HG03108 (cell line): ENCODE measurements at regions not wholly inside any gene's neighbourhood (a gene's known extent, or its start where the extent isn't known, plus 50 kb on each side); places are given as distances from the start of the nearest gene placed in this dataset.

Experiments used
- ATAC-seq: cut with Tn5 transposase; IDR thresholded peaks from one replicate; pipeline ENCODE4 v1.9.1; 2021; ENCODE audit warnings: moderate library complexity; ENCODE audit not compliant: unreplicated experiment

DNA sequence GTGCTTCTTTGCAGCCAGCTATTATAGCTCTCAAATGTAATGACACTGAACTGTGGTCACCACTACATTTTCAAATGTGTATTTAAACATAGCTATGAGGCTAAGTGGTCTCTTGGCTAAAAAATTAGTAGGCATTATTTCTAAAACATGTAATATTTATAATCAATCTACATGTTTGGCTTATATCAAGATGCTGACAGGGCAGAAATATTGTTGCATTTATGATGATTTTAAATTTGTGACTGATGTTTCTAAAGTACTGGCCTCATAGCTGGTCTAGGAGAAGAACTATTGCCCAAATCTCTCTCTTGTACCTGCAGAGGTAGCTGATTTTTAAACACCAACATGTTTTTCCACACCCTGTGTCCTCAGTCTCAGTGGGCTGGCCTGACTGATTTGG, 298.2 kb downstream of the PAX1 start:
- ATAC-seq = no peak

DNA sequence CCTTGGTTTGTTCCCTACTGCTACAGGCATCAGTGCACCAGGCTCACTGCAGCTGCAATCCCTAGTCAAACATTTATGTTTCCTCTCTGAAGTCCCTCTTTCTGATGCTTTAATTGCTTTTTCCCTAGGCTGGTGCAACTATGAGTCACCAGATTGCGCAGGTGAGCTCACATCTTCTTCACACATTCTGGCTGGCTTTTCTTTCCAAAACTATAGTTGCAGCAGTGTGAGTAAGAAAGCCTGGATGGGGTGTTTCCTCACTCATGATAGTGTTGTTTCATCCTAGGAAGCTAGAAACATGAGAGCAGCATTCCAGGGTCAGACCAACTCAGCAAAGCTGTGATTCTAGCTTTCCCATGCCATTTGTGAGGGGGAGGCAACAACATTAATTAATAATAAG, 296.4 kb downstream of the PAX1 start:
- ATAC-seq = no peak

DNA sequence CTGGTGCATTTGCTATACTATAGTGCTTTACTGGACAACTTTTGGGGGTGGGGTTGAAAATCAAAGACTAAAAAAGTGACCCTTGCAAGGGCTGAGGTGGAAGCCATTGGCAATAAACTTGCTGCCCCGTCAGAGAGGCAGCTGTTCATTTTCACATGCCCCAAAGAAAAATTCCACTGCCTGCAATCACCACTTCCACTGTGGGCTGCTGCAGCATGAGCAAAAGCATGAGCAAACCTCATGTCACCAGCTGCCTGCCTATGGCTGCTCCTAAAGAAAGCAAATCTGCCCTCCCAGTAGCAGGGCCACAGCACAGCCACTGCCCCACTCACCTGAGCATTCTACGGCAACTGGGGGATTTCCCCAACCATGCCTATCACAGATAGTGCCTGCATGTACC, 290.0 kb downstream of the PAX1 start:
- ATAC-seq = no peak

DNA sequence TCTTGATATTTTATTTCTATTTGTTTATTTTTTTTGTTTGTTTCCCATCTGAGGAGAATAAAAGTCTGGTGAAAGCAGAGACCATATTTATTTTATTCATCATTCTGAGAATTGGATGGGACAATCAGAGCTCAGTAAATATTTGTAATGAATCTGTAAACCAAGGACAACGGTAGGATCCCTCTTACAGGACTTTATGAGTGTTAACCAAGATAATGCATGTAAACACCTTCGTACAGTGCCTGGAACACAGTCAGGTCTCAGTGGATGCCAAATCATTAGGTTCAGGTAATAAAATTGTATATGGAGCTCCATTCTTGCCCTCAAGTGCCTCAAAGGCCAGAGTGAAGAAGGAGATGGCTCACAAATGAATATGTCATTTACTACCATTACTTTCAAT, 288.7 kb downstream of the PAX1 start:
- no peak for ATAC-seq

DNA sequence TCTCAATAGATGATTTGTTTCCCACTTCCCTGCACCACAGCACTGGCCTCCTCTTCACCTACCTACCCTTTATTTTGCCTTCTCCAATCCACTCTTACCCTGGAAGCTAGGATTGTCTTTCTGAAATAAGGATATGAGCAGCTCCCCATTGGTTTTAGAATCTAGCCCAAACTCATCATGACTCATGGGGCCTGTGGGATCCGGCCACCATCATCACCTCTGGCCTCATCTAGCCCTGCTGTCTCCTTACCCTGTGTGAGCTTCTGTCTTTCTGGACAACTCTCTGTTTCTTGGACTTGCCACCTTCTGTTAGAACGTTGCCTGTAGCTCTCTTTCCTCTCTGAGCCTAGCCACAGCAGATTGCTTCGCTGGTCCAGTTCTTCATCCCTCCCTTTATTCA, 277.1 kb downstream of the PAX1 start:
- no peak for ATAC-seq

DNA sequence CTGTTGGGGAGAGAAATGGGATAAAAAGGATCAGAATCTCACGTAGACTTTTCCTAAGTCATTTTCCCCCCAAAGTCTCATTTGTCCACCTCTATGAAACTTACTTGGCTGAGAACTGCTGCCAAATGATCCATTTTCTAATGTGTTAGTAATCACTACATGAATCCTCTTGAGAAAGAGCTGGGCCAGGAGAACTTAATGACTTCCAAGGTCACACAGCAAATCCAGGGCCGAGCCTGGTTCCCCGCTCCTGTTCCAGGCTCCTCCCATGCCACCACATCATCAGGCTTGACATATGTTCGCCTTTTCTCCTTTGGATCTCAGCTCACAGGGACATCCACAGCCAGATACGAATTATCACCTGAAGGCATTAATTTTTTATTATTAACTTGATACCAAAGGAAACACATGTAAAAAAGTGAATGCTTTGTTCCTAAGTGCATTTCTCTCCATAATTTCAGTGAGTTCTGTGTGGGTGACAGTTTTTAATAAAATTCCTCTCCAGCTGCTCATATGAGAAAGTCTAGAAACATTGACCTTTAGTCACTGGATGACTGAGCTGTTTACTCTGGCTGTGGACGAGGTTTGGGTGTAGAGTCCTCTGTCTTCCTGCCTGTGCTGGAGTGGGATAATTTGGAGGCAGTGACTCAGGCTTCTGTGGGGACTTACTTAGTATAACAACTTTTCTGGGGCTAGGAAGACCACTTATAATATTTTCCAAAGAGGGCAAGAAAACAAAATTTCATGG, 276.3 kb downstream of the PAX1 start:
- ATAC-seq = no peak

DNA sequence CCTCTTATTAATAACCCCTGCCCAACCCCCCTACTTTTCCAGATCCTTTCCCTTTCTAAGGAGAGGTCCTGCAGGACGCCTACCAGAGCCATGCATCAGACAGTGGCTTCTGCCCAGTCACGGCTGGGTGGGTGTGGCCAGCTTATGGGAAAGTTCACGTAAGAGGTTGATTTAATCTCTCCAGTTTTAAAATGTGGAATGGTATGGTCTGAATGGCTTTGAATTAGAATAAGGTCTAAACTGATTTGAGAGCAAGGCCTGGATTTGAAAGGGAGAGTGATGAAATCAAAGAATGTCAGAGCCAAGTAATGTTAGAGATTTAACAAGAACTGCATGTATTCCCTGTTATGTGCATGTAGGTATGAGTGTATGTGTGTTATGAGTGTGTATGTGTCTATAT, 275.7 kb downstream of the PAX1 start:
- ATAC-seq = no peak

DNA sequence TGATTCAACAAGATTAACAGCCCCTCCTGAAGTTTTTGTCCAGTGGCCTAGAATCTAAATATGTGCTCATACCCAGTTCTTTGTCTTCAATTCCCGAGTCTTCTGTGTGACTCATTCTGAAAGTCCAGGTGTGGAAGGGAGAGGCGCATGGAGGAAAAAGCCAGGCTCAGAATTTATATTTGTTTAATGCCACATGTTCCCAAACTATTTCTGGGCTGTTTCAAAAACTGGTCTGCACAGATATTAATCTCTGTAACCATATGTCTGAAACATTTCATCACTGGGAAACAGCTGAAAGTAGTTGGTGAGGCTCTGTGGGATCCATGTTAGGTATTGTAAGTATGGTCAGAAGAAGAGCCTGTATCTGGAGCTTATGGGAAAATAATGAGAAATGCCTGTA, 266.0 kb downstream of the PAX1 start:
- ATAC-seq = no peak

DNA sequence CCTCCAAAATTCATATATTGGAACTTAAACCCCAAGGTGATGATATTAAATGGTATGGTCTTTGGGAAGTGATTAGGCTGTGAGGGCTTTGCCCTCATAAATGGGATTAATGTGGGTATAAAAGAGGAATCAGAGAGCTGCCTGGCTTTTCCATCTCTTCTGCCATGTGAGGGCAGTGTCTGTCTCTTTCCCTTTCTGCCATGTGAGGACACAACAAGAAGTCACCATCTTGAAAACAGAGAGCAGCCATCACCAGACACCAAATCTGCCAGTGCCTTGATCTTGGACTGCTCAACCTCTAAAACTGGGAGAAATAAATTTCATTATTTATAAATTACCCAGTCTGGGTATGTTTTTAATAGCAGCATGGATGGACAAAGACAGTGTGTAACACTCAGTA, 263.0 kb downstream of the PAX1 start:
- ATAC-seq = no peak

DNA sequence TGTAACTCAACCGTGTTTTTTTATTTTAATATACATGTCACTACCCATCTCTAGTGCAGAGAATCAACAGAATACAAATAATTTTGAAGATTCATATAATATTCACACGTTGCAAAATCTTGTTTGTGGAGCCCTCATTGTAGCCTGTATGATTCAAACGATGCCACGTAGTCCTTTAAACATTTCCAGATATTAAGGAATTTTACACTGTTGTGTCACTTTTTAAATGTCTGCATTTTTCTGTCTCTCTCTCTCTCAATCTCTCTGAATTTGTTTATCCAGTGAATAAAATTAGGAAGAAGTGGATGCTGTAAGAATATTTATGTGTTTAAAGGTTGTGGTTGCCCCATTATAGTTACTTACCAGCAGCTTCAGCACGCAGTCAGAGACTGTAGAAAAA, 262.0 kb downstream of the PAX1 start:
- no peak for ATAC-seq

DNA sequence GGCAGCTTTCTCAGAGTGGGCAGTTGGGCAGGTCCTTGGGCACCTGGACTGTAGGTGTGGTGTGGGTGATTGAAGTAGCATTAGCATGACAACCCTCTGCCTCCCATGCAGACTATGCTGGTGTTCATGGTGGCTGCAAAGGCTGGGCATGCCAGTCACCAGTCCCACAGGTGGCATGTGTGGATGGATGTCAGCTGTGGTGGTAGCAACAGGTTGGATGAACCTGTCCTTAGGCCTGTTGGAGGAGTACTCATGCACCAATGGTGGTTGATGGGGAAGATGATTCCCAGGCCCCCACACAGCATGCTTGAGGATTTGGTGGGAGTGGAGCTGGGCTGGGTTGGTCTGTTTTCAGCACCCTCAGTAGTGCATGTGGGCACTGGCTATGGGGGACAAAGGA, 251.1 kb downstream of the PAX1 start:
- no peak for ATAC-seq

DNA sequence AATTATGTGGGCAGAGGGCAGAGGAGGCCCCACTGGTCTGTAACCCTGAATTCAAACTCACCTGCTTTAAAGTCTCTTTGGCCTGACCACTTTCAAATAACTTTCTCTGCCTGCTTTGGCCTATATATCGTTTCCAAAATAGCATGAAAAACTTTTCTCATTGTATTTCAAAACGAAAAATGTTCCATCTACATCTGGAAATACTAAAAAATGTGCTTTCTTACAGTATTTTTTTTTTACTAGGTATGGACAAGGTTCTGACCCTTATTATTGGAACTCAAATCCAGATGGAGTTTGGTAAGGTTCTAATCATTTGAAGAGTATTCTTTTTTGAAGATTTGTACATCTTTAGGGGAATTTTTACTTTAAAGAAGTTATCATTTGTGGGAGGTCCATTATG, 241.9 kb downstream of the PAX1 start:
- no peak for ATAC-seq

DNA sequence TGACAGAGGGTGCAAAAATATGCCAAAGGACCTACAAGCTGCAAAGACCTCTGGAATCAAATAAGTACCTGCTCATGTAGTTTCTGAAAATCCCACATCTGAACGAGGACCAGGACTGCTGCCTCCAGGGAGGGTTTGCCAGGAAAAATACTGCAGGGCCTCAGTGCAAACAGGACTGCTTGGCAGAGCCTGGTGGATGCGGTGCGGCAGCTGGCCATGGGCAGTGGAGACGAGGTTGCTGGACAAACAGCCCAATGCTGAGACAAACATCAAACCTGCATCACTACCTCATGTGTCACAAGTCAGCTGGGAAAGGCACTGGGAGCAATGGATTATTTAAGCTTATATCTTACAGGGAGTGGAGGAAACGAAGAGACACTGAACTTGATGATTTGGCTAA, 238.8 kb downstream of the PAX1 start:
- ATAC-seq = no peak

DNA sequence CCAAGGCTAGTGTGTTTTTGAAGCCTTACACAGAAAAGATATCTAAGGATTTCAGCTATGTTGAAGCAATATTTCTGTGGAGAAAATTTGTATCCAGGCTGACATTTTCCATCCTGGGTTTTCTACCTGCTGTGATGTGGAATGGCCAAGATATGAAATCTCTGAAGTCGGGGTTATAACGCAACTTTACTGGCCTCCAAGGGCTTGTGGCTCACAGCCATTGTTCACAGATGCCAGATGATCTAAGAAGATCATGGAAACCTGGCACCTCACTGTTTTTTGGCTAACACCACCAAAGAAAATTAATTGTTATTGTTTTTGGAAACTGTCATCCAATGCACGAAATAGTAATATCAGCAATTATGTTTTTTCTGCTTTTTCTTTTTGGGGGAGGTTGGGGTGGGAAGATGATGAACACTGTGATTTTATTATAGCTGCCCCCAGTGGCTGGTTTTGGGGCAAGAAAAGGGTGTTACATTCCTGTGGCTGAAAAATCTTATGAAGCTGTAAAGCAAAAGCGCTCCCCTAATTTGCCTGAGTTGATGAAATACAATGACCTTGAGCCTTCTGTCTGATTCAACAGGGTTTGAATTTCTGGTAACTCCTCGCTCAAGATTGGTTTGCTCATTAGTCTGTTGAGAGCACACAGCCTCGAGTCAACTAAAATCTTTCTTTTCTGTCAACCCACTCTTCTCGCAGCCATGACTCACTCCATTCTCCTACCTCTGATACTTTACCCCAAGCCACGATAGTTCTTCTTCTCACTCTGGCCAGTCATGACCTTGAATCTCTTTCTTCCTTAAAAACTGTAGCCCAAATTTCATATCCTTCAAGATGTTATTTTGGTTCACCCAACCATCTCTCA, 236.7 kb downstream of the PAX1 start:
- ATAC-seq = no peak

DNA sequence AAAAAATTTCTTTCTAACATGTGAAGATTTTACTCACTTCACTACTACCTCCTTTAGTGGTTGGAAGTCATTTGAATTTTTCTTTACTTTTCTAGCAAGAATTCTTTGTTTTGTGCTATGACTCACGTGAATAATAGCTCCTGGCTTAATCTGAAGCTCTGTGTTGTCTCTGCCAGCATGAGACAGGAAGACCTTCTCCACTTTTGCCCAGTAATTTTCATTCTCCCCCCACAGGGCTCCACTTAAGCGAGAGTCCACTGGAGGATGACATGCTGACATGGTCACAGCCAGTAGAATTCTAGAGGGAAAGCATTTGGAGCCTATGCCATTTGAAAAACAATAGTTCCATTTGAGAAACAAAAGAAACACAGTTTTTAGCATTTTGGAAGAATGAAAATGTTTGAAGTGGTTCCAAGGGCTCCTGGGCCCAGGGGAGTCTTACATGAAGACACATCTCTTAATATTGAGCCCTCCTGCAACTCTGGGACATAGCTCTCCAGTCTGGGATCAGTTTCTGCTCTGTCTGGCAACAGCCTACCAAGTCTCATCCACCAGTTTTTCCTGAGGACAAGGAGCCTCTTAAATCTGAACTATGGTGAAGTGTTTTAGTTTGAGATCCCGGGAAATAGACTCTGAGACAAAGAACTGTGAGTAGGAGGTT, 231.4 kb downstream of the PAX1 start:
- ATAC-seq = no peak

DNA sequence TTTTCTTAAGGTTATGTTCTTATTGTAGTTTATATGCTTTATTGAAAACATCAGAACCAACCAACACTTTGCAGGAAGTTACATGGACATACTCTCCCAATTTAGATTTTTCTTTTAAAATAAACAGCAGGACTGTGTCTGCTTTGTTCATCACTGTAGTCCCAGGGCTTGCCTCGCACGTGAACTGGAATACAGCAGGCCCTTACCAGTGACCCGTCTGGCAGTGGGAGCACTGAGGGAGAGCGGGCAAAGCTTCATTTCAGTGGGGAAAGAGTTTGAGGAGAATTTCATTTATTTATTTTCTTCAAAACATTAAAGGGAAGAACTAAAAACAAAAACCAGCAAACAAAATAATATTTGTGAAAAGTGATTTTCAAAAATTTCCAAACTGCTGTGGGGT, 230.8 kb downstream of the PAX1 start:
- no peak for ATAC-seq

DNA sequence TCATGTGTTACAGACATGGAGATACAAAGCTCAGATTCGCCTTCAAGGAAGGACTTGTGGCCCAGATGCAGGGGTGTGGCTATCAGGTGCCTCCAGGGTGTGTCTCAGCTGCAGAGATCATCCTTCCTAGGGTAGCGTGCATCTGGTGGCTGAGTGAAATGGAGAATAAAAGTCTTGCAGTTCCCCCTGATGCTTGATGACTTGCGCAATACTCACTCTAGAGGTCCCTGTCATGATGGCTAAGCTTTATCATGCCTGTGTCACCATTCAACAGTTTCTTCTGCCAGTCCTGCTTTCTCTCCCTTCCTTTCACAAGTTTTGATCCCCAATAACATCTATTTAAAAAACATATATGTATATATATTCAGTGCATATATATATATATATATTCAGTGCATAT, 228.1 kb downstream of the PAX1 start:
- no peak for ATAC-seq

DNA sequence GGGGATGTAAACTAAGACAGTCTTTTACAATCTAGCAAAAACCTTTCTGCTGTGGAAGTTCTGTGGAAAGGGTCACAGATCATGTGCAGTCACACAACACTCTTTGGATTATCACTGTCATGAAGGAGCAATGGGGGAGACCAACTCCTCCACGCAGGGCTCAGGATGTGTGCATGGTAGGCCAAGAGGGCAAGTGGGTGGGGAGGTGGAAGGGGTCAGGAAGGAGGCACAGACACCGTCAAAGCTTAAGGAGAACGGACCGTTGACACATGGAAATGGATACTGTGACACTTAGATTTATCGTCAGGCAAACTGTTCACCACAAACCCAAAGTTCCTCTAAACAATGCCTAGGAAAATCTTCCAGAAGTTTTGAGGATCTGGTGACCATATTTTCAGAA, 215.8 kb downstream of the PAX1 start:
- no peak for ATAC-seq

DNA sequence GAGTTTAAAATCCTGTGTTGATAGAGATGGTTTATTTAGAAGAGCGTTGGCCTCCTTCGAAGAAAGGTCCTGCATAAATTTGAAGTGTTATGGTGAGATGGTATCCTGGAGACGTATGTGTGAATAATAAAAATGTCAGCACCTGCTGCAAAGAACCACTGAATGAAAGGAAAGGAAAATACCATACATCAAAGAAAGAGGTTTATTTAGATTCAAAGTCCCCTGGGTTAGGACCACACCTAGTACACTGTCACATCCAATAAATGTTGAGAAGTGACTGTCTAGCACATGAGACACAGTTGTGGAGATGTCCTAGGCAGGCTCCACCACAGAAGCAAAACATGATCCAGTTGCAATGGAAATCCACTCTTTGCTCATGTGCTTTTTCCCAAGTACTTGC, 214.7 kb downstream of the PAX1 start:
- ATAC-seq = no peak

DNA sequence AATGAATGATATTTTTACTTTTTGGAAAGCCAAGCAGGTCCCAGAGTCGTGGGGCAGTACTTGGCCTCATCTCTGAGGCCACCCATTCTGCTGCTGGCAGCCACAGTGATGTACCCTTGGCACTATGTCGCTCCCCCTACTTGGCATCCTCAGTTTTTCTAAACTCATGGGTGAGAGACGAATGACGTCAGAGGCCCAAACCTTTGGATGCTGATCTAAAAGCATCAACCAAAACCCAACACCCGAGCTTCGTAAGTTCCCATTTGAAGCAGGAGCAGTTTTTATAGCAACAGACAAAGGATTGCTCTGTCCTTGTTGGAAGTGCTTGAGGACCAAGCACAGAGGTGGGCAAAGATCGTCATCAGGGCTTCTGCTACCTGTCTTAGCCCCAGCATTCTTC, 212.9 kb downstream of the PAX1 start:
- no peak for ATAC-seq

DNA sequence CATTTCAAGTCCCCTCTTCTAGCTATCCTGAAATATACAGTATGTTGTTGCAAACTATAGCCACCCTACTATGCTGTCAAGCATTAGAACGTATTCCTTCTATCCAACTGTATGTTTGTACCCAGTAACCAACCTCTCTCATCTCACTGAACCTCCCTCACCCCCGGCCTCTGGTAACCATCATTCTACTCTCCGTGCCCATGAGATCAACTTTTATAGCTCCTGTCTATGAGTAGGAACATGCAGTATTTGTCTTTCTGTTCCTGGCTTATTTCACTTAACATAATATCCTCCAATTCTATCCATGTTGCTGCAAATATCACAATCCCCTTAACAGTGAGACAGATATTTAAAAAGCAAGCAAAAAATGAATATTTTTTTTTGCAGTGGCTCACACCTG, 196.9 kb downstream of the PAX1 start:
- ATAC-seq = no peak
